GM12878 (cell line): ENCODE measurements at regions not wholly inside any gene's neighbourhood (a gene's known extent, or its start where the extent isn't known, plus 50 kb on each side); places are given as distances from the start of the nearest gene placed in this dataset.
"Not testable (repeated sequence)": the region's sequence is repeated elsewhere in the genome, so short reads cannot be mapped to it uniquely, and the experiment has no call there.

Experiments used
- ATAC-seq: fragments of 200-7000 bp; cut with Tn5 transposase; 3 replicates; pipeline ENCODE4 v1.9.1; 2020; ENCODE audit warnings: mild to moderate bottlenecking, moderate library complexity
- BruUV-seq: library from RNA; stranded (reverse); fragments of 400-500 nt; replicated peaks from 2 replicates; lab custom pipeline; 2021; lab: Mats Ljungman, UMichigan
- CTCF ChIA-PET: fragments of 300-600 bp; sonication (Branson Sonifier 250); formaldehyde crosslinking; extraction: SDS; loops from one replicate; lab custom pipeline; 2021; ENCODE audit warnings: inconsistent platforms; lab: Yijun Ruan, JAX
- POLR2A ChIA-PET: fragments of 350-600 bp; formaldehyde crosslinking; extraction: SDS; loops from one replicate; lab custom pipeline; 2021; ENCODE audit warnings: inconsistent platforms; lab: Charles Lee
- RAD21 ChIA-PET: fragments of 300-600 bp; sonication (Branson Sonifier 250); formaldehyde crosslinking; loops from one replicate; lab custom pipeline; 2023; ENCODE audit warnings: antibody characterized with exemption; ENCODE audit not compliant: unreplicated experiment; lab: Charles Lee
- SMC1A ChIA-PET: fragments of 300-600 bp; sonication (Branson Sonifier 250); formaldehyde crosslinking; loops from one replicate; lab custom pipeline; 2023; ENCODE audit not compliant: unreplicated experiment, uncharacterized antibody; lab: Charles Lee
- DNase-seq: peaks from one replicate; pipeline ENCODE4 v3.0.0-alpha.2; 2011; ENCODE audit warnings: low read depth, low spot score
- FAIRE-seq: peaks from 3 replicates; lab custom pipeline; 2011; peaks lifted over from hg19 to GRCh38; lab: Jason Lieb, UNC
- H2AFZ ChIP-seq: 2 replicates; pipeline ENCODE4 v1.6.0; 2011; ENCODE audit warnings: low read depth, low read length, control low read depth; ENCODE audit not compliant: control insufficient read depth
- H3K27ac ChIP-seq: 2 replicates; pipeline ENCODE4 v1.5.1; 2011; ENCODE audit warnings: control low read depth; ENCODE audit not compliant: control insufficient read depth, insufficient read depth
- H3K27me3 ChIP-seq, 2 experiments: replicated peaks in 1 of 2; 2 replicates each; pipeline versions ENCODE4 v1.6.0 to v1.6.1; 2011; ENCODE audit warnings: low read length in 1 of 2; ENCODE audit not compliant: control insufficient read depth in 2 of 2, insufficient read depth in 2 of 2
- H3K36me3 ChIP-seq, 2 experiments: 2 replicates each; pipeline ENCODE4 v1.5.1; 2011; ENCODE audit warnings: low read length in 1 of 2; ENCODE audit not compliant: control insufficient read depth in 2 of 2, insufficient read depth in 2 of 2
- H3K4me1 ChIP-seq: 2 replicates; pipeline ENCODE4 v1.6.1; 2011; ENCODE audit warnings: mild to moderate bottlenecking, low read length, moderate library complexity, mixed read lengths; ENCODE audit not compliant: control insufficient read depth, insufficient read depth
- H3K4me2 ChIP-seq: 2 replicates; pipeline ENCODE4 v1.6.0; 2011; ENCODE audit warnings: control low read depth; ENCODE audit not compliant: control insufficient read depth, insufficient read depth
- H3K4me3 ChIP-seq: fragments of 200-600 bp; sonication (generic); 2 replicates; pipeline ENCODE4 v1.5.1; 2016
- H3K79me2 ChIP-seq: 2 replicates; pipeline ENCODE4 v1.6.0; 2011; ENCODE audit warnings: low read length; ENCODE audit not compliant: control insufficient read depth, insufficient read depth
- H3K9ac ChIP-seq: 2 replicates; pipeline ENCODE4 v1.8.0; 2011; ENCODE audit warnings: low read length, control low read depth, mixed read lengths; ENCODE audit not compliant: control insufficient read depth, insufficient read depth
- H3K9me3 ChIP-seq: replicated peaks from 3 replicates; pipeline ENCODE4 v1.5.1; 2011; ENCODE audit warnings: mild to moderate bottlenecking, low read length; ENCODE audit not compliant: control insufficient read depth, insufficient read depth
- H4K20me1 ChIP-seq: 2 replicates; pipeline ENCODE4 v1.6.0; 2011; ENCODE audit not compliant: control insufficient read depth, insufficient read depth
- FOXK2 ChIP-seq: fragments of 450-650 bp; IDR thresholded peaks from 2 replicates; pipeline ENCODE4 v1.6.1; 2017; ENCODE audit warnings: mild to moderate bottlenecking, moderate library complexity
- WGBS: methylation state at CpG from one replicate; pipeline ENCODE4 v1.1.6; 2016; ENCODE audit warnings: low lambda C conversion rate; ENCODE audit not compliant: insufficient replicate concordance, insufficient coverage; ENCODE audit errors: missing lambda C conversion rate; 5-methylcytosine and 5-hydroxymethylcytosine counted together
- in situ Hi-C: fragments of 300-500 bp; cut with MboI; formaldehyde crosslinking; loops from 9 replicates; pipeline ENCODE4 v1.14.3; 2018; ENCODE audit warnings: mixed read lengths
- intact Hi-C: fragments of 100-400 bp; cut with micrococcal nuclease; formaldehyde crosslinking; loops from one replicate; pipeline ENCODE4 v1.14.2; 2022; ENCODE audit not compliant: unreplicated experiment

DNA sequence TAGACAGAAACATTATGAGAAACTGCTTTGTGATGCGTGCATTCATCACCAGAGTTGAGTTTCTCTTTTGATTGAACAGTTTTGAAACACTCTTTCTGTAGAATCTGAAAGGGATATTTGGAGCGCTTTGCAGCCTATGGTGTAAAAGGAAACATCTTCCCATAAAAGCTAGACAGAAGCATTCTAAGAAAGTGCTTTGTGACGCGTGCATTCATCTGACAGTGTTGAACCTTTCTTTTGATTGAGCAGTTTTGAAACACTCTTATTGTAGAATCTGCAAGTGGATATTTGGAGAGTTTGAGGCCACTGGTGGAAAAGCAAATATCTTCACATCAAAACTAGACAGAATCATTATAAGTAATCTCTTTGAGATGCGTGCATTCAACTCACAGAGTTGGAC lies 3131.6 kb downstream of the TUBA3C start:
- FAIRE-seq, ATAC-seq, BruUV-seq, H3K4me2 ChIP-seq, SMC1A ChIA-PET, H3K4me1 ChIP-seq, H2AFZ ChIP-seq, H3K9me3 ChIP-seq, H3K79me2 ChIP-seq, in situ Hi-C loops, POLR2A ChIA-PET, H4K20me1 ChIP-seq, H3K4me3 ChIP-seq, H3K27ac ChIP-seq, H3K9ac ChIP-seq, H3K36me3 ChIP-seq, H3K27me3 ChIP-seq, CTCF ChIA-PET, intact Hi-C loops, DNase-seq, RAD21 ChIA-PET: not testable (repeated sequence)
- WGBS, result 52% methylated on average over 2 of the region's 5 CpGs

DNA sequence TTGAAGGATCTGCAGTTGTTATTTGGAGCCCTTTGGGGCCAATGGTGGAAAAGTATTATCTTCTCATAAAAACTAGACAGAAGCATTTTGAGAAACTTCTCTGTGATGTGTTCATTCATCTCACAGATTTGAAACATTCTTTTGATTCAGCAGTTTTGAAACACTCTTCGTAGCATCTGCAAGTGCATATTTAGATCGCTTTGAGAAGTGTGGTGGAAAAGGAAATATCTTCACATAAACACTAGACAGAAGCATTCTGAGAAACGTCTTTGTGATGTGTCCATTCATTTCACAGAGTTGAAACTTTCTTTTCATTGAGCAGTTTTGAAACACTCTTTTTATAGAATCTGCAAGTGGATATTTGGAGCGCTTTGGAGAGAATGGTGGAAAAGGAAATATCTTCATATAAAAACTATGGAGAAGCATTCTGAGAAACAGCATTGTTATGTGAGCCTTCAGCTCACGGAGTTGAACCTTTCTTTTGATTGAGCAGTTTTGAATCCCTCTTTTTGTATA lies 3164.1 kb downstream of the TUBA3C start:
- H3K9me3 ChIP-seq, intact Hi-C loops, FAIRE-seq, H4K20me1 ChIP-seq, H3K27me3 ChIP-seq, H3K27ac ChIP-seq, H3K4me1 ChIP-seq, CTCF ChIA-PET, in situ Hi-C loops, ATAC-seq, H3K36me3 ChIP-seq, RAD21 ChIA-PET, POLR2A ChIA-PET, H3K9ac ChIP-seq, H3K79me2 ChIP-seq, BruUV-seq, H3K4me3 ChIP-seq, DNase-seq, H3K4me2 ChIP-seq, SMC1A ChIA-PET, H2AFZ ChIP-seq: not testable (repeated sequence)
- 19% methylated on average over 5 of the region's 5 CpGs for WGBS
- peak; percentile 43; the same call in 1 of the 2 replicates for TF ChIP-seq FOXK2

DNA sequence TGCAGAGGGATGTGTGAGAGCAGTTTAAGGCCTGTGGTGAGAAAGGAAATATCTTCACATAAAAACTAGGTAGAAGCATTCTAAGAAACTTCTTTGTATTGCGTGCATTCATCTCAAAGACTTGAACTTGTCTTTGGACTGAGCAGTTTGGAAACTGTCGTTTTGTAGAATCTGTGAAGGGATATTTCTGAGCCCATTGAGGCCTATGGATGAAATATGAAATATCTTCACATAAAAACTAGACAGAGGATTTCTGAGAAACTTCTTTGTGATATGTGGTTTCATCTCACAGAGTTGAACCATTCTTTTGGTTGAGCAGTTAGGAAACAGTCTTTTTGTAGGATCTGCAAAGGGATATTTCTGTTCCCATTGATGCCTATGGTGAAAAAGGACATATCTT lies 3173.4 kb downstream of the TUBA3C start:
- in situ Hi-C loops, CTCF ChIA-PET, H3K4me2 ChIP-seq, RAD21 ChIA-PET, H3K4me3 ChIP-seq, H3K9ac ChIP-seq, H3K4me1 ChIP-seq, POLR2A ChIA-PET, H3K27ac ChIP-seq, H4K20me1 ChIP-seq, BruUV-seq, H3K79me2 ChIP-seq, H2AFZ ChIP-seq, H3K36me3 ChIP-seq, FAIRE-seq, SMC1A ChIA-PET, DNase-seq, ATAC-seq, intact Hi-C loops, H3K9me3 ChIP-seq, H3K27me3 ChIP-seq: not testable (repeated sequence)
- 2% methylated on average over 2 of the region's 2 CpGs for WGBS
